Sigmoid colon (tissue), 4 donors: ENCODE measurements at regions not wholly inside any gene's neighbourhood (a gene's known extent, or its start where the extent isn't known, plus 50 kb on each side); places are given as distances from the start of the nearest gene placed in this dataset.

Experiments
- POLR2A ChIP-seq, 2 donors: fragments of 450-650 bp; IDR thresholded peaks; one replicate each; pipeline ENCODE4 v1.6.1; 2016; ENCODE audit warnings: antibody characterized with exemption in 2 of 2, mild to moderate bottlenecking in 2 of 2, moderate library complexity in 2 of 2
- POLR2AphosphoS5 ChIP-seq, 4 donors: sonication (generic); formaldehyde crosslinking; IDR thresholded peaks; one replicate each; pipeline ENCODE4 v1.6.1; 2017; ENCODE audit warnings: antibody characterized with exemption in 4 of 4
- TF ChIP-seq, protein P1 (sequence below), 4 experiments: fragments of 450-650 bp in 3 of 4; fragments of 200-600 bp in 1 of 4; IDR thresholded peaks; one replicate each; pipeline ENCODE4 v1.5.1; 2016 to 2019; ENCODE audit warnings: antibody characterized with exemption in 4 of 4, mild to moderate bottlenecking in 3 of 4, moderate library complexity in 2 of 4

DNA sequence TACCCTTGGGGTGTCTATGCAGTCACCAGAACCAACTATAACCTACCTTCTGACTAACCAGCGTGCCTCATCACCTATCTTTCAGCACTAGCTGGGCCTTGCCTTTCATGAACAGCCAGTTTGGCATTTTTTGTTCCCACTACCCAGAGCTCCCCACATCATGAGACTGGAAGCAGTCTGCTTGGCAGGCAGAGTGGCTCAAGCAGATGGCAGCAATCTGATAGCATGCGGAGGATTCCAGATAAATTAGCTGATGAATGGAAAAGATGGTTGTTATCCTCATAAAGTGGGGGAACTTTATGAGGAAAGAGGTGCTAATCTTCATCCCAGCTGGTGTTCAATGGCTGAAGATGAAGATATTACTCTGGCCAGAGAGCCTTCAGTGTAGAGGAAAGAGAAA lies 243.2 kb upstream of the EDA2R start:
- TF ChIP-seq, protein P1, sequence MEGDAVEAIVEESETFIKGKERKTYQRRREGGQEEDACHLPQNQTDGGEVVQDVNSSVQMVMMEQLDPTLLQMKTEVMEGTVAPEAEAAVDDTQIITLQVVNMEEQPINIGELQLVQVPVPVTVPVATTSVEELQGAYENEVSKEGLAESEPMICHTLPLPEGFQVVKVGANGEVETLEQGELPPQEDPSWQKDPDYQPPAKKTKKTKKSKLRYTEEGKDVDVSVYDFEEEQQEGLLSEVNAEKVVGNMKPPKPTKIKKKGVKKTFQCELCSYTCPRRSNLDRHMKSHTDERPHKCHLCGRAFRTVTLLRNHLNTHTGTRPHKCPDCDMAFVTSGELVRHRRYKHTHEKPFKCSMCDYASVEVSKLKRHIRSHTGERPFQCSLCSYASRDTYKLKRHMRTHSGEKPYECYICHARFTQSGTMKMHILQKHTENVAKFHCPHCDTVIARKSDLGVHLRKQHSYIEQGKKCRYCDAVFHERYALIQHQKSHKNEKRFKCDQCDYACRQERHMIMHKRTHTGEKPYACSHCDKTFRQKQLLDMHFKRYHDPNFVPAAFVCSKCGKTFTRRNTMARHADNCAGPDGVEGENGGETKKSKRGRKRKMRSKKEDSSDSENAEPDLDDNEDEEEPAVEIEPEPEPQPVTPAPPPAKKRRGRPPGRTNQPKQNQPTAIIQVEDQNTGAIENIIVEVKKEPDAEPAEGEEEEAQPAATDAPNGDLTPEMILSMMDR (IDR thresholded peaks at IDR 0.05), result no peak
- TF ChIP-seq POLR2A (IDR thresholded peaks at IDR 0.05) (no peak), POLR2AphosphoS5 (IDR thresholded peaks at IDR 0.05) (no peak)
